BLaER1 treated with 17β-estradiol and CSF1 and Interleukin-3, amounts not matched to agents 10 nM and 100 nM (cell line): ENCODE measurements at regions not wholly inside any gene's neighbourhood (a gene's known extent, or its start where the extent isn't known, plus 50 kb on each side); places are given as distances from the start of the nearest gene placed in this dataset.

Source experiments
- H3K27ac ChIP-seq, 11 experiments: shearing (Covaris generic); formaldehyde crosslinking; 2 replicates each; pipeline ENCODE4 v1.8.1; 2022
- H3K27me3 ChIP-seq, 11 experiments: shearing (Covaris generic); formaldehyde crosslinking; 2 replicates each; pipeline ENCODE4 v1.8.1; 2022
- H3K36me3 ChIP-seq, 11 experiments: shearing (Covaris generic); formaldehyde crosslinking; 2 replicates each; pipeline ENCODE4 v1.8.1; 2022
- H3K4me1 ChIP-seq, 10 experiments: shearing (Covaris generic); formaldehyde crosslinking; 2 replicates each; pipeline ENCODE4 v1.8.1; 2022
- H3K4me2 ChIP-seq, 11 experiments: shearing (Covaris generic); formaldehyde crosslinking; 2 replicates each; pipeline ENCODE4 v1.8.1; 2022
- H3K4me3 ChIP-seq, 10 experiments: shearing (Covaris generic); formaldehyde crosslinking; 2 replicates each; pipeline ENCODE4 v1.8.1; 2022
- H3K9ac ChIP-seq, 11 experiments: shearing (Covaris generic); formaldehyde crosslinking; 2 replicates each; pipeline ENCODE4 v1.8.1; 2022
- H3K9me3 ChIP-seq, 11 experiments: shearing (Covaris generic); formaldehyde crosslinking; replicated peaks in 1 of 11; 2 replicates each; pipeline ENCODE4 v1.8.1; 2022
- H4K20me1 ChIP-seq, 11 experiments: shearing (Covaris generic); formaldehyde crosslinking; 2 replicates each; pipeline ENCODE4 v1.8.1; 2022
- Cebpa-rat ChIP-seq, 11 experiments: shearing (Covaris generic); IDR thresholded peaks; 2 replicates each; pipeline ENCODE4 v1.8.1; 2022

DNA sequence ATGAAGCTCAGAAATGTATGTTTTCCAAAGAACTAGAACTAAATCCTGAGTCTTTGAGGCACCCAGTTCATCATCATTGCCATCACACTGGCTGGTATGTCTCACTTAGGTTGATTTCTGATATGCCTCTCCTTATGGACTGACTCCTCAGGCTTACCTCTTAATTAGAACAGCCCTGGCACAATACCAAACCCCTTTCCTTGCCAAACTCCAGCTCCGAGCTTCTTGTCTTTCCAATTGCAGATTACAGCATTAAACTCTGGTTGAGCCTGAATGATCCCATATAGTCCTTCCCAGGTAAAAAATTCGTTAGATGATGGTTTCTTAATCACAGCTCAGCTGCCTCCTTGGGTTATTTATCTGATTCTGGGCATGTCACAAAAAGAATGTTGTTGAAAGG, 66.3 kb downstream of the RTP4 start:
- no peaks in the 10 kb centered on the region for H3K36me3 ChIP-seq
- H3K27me3 ChIP-seq: no peaks in the 10 kb centered on the region
- H3K4me1 ChIP-seq: no peaks in the 10 kb centered on the region
- no peak overlapping the region for H3K27ac ChIP-seq
- no peak for TF ChIP-seq Cebpa-rat (IDR thresholded peaks at IDR 0.05)
- H3K9ac ChIP-seq: no peak overlapping the region
- H3K9me3 ChIP-seq: peaks cover 0 to 9% (median 4%) of the 10 kb centered on the region in 11 experiments; a peak in 5 of 22 replicates
- no peak overlapping the region for H3K4me2 ChIP-seq
- no peaks in the 10 kb centered on the region for H4K20me1 ChIP-seq
- H3K4me3 ChIP-seq: no peak overlapping the region

DNA sequence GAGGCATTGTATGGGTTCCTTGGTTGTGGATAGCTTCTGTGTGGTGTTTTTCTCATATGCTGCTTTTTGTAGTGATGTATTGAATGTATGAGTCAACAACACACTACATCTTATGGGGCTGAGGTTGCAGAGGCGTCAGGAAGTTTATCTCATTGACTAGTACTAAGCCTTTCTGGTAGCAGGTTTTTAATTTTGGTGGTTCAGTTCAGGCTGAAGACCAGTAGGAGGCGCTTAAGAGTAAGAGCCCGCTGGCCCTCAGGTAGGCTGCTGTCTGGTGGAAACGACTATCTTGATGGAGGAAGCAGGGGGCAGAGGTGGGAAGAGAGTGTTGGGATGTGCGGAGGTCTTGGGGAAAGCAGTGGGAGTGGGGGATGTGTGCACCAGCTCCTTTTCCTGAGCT, 62.4 kb downstream of the RTP4 start:
- TF ChIP-seq Cebpa-rat (IDR thresholded peaks at IDR 0.05): no peak
- no peaks in the 10 kb centered on the region for H4K20me1 ChIP-seq
- no peak overlapping the region for H3K9ac ChIP-seq
- H3K36me3 ChIP-seq: no peaks in the 10 kb centered on the region
- no peak overlapping the region for H3K4me3 ChIP-seq
- no peaks in the 10 kb centered on the region for H3K27me3 ChIP-seq
- H3K4me2 ChIP-seq: no peak overlapping the region
- H3K4me1 ChIP-seq: no peaks in the 10 kb centered on the region
- peaks cover 0 to 9% (median 4%) of the 10 kb centered on the region in 11 experiments; a peak in 7 of 22 replicates for H3K9me3 ChIP-seq
- H3K27ac ChIP-seq: no peak overlapping the region
